Heart left ventricle (tissue), 13 donors: ENCODE measurements at regions not wholly inside any gene's neighbourhood (a gene's known extent, or its start where the extent isn't known, plus 50 kb on each side); places are given as distances from the start of the nearest gene placed in this dataset.

ENCODE experiments used
- POLR2A ChIP-seq, 2 donors: fragments of 450-650 bp; IDR thresholded peaks; one replicate each; pipeline ENCODE4 v1.6.1; 2017; ENCODE audit warnings: antibody characterized with exemption in 2 of 2, mild to moderate bottlenecking in 2 of 2, moderate library complexity in 2 of 2
- TF ChIP-seq, protein P1 (sequence below), 12 donors: fragments of 200-600 bp; sonication (generic) in 4 of 12; IDR thresholded peaks; one replicate each; pipeline versions ENCODE4 v1.5.0 to v1.8.0; 2018 to 2022; ENCODE audit warnings: antibody characterized with exemption in 12 of 12, mild to moderate bottlenecking in 5 of 12
- donor health status: ischemic (EF 13 %, LVEDD 7.1; RV severe dilation, severe dysfunction).
- donor health status: DM: no; HTN: yes; CAD: no.
- donor health status: DM: no; HTN: no; CAD: no.
- donor health status: ischemic (EF 25% LVEDD 6.9; RV normal size, moderate dysfunction).
- donor health status: ischemic (EF 25% LVEDD 5.7; RV mildly dilated, moderate dysfunction).
- donor health status: ischemic (EF 35%, LVEDD 5.7; RV mildly dilated, moderate dysfunction).
- donor health status: nonischemic (EF 11% LVEDD 7.7; RV severe dilation, severe dysfunction).
- donor health status: DM: yes; HTN: yes; CAD: no.
- donor health status: PGD.
- donor health status: ischemic (EF 29% LVEDD 5.4; RV normal size, mild dysfunction).
- donor health status: nonischemic (EF 23%, LVEDD 6.1; RV moderate dilation, normal function).

DNA sequence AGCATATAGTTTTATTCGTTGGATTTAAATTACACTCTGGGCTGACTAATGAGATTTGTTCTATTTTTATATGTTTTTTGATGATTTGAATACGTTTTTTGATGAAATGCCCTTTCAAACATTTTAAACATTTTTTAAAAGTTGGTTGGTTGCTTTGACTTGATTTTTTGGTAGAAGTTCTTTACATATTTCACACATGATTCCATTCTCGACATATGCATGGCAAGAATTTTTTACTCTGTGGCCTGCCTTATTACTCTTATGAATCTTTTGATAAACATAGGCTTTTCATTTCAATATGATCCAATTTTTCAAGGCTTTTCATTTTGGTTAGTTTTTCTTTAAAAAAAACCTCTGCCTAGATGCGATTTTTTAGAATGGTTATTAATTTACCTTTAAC, 617.0 kb downstream of the RNF144B start:
- TF ChIP-seq POLR2A (IDR thresholded peaks at IDR 0.05) = no peak
- TF ChIP-seq, protein P1, sequence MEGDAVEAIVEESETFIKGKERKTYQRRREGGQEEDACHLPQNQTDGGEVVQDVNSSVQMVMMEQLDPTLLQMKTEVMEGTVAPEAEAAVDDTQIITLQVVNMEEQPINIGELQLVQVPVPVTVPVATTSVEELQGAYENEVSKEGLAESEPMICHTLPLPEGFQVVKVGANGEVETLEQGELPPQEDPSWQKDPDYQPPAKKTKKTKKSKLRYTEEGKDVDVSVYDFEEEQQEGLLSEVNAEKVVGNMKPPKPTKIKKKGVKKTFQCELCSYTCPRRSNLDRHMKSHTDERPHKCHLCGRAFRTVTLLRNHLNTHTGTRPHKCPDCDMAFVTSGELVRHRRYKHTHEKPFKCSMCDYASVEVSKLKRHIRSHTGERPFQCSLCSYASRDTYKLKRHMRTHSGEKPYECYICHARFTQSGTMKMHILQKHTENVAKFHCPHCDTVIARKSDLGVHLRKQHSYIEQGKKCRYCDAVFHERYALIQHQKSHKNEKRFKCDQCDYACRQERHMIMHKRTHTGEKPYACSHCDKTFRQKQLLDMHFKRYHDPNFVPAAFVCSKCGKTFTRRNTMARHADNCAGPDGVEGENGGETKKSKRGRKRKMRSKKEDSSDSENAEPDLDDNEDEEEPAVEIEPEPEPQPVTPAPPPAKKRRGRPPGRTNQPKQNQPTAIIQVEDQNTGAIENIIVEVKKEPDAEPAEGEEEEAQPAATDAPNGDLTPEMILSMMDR (IDR thresholded peaks at IDR 0.05) = no peak
